Activated CD4-positive, alpha-beta T cell treated with anti-CD3 and anti-CD28 coated beads, Interleukin-2, amount 50 U/mL, for 24 hours (primary cell): ENCODE measurements at regions not wholly inside any gene's neighbourhood (a gene's known extent, or its start where the extent isn't known, plus 50 kb on each side); places are given as distances from the start of the nearest gene placed in this dataset.
"Not testable (repeated sequence)": the region's sequence is repeated elsewhere in the genome, so short reads cannot be mapped to it uniquely, and the experiment has no call there.

Experiments used
- DNase-seq, 2 donors: peaks; one replicate each; pipeline ENCODE4 v3.0.0-alpha.2; 2020; ENCODE audit warnings: low read depth in 1 of 2, low spot score in 1 of 2

GRCh38 chr6:26956601-26957184 is 290.8 kb upstream of the PRSS16 start:
- DNase-seq, result peak; percentile 72 to 75

- DNase-seq, result not testable (repeated sequence)
Measured at GRCh38 chr6:26957399-26958127, 289.9 kb upstream of the PRSS16 start.

GRCh38 chr6:26961236-26961635 is 286.3 kb upstream of the PRSS16 start:
- DNase-seq, result not testable (repeated sequence)

- DNase-seq, result no peak
Measured at GRCh38 chr6:27002447-27002846, 245.1 kb upstream of the PRSS16 start.

- DNase-seq, result no peak
Measured at GRCh38 chr6:27007020-27007419, 240.5 kb upstream of the PRSS16 start.

- not testable (repeated sequence) for DNase-seq
Measured at GRCh38 chr6:27008613-27009012, 238.9 kb upstream of the PRSS16 start.

GRCh38 chr6:27014053-27014452 is 233.4 kb upstream of the PRSS16 start:
- DNase-seq, result not testable (repeated sequence)

GRCh38 chr6:27016689-27017088 is 230.8 kb upstream of the PRSS16 start:
- DNase-seq, result no peak

- not testable (repeated sequence) for DNase-seq
Measured at GRCh38 chr6:27018401-27018800, 229.1 kb upstream of the PRSS16 start.

- peak; percentile 9 to 55 for DNase-seq
Measured at GRCh38 chr6:27019651-27020552, 227.6 kb upstream of the PRSS16 start.

GRCh38 chr6:27020553-27020880 is 227.0 kb upstream of the PRSS16 start:
- DNase-seq, result no peak

GRCh38 chr6:27023664-27024063 is 223.8 kb upstream of the PRSS16 start:
- DNase-seq, result no peak

- DNase-seq, result no peak
Measured at GRCh38 chr6:27025351-27025750, 222.2 kb upstream of the PRSS16 start.

GRCh38 chr6:27026361-27026760 is 221.1 kb upstream of the PRSS16 start:
- no peak for DNase-seq

GRCh38 chr6:27031302-27031701 is 216.2 kb upstream of the PRSS16 start:
- DNase-seq, result no peak

GRCh38 chr6:27038498-27038897 is 209.0 kb upstream of the PRSS16 start:
- DNase-seq, result no peak

- no peak for DNase-seq
Measured at GRCh38 chr6:27040244-27041042, 207.1 kb upstream of the PRSS16 start.

- DNase-seq, result no peak
Measured at GRCh38 chr6:27043244-27043643, 204.3 kb upstream of the PRSS16 start.

- not testable (repeated sequence) for DNase-seq
Measured at GRCh38 chr6:27045131-27045530, 202.4 kb upstream of the PRSS16 start.

- DNase-seq, result not testable (repeated sequence)
Measured at GRCh38 chr6:27047725-27048124, 199.8 kb upstream of the PRSS16 start.
